ENCODE measurements at regions not wholly inside any gene's neighbourhood (a gene's known extent, or its start where the extent isn't known, plus 50 kb on each side); places are given as distances from the start of the nearest gene placed in this dataset.

DNA sequence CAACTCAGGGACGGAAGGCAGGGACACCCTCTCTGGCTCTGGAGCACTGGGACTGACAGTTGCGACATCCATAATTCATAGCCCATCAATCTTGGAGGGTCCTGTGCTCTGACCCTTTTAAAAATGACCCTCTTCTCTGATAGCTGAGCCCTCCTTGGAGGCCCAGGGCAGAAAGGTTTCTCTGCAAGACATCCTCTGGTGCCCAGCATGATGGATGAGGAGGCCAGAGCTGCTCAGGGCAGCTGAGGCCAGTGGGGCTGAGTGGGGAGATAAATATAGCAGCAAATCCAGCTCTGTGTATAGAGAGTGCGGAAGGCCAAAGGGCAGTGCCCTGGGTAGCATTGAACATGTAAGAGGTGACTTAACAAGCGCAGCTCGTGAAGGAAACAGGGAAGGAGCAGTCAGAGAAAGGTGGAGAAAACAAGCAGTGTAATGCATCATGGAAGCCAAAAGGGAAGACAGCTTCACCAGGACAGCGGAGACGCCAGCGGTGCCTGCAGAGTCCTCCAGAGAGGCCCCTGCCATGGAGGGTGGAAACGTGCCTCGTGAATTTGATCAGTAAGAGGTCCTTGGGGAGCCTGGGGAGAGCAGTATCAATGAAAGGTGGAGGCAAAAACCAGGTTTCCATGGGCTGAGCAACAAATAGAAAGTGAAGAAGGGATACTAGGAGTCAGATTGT lies 50.4 kb upstream of the FMOD start:
- Histone ChIP-seq H3K27ac (no peak overlapping the region), H3K4me3 (no peak overlapping the region), H3K4me1 (peaks cover 0 to 7% (median 0%) of the 10 kb centered on the region in 4 donors), H3K27me3 (no peaks in the 10 kb centered on the region), H3K9me3 (no peaks in the 10 kb centered on the region), H3K36me3 (no peaks in the 10 kb centered on the region)
- no peak for DNase-seq
- no peak for TF ChIP-seq POLR2A (IDR thresholded peaks at IDR 0.05)
- TF ChIP-seq CTCF (IDR thresholded peaks at IDR 0.05): no peak

DNA sequence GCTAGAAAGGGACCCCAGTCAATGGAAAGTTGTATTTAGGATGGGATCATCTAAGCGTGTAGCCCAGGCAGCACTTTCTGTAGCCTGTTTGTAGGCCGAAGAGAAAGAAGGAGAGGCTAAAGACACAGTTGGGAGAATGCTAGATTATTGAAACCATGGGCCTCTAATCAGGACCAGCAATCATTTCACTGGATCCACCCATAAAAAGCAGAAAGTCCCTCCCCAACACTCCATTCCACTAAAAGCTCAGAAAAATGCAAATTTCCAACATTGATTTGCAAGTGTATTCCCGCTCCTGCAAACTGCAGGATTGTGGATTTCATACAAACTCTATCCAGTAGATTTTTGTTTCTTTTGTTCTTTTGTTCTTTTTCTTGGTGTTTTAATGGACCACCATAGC lies 51.2 kb upstream of the FMOD start:
- DNase-seq: no peak
- no peak overlapping the region for H3K4me3 ChIP-seq
- H3K27me3 ChIP-seq: no peaks in the 10 kb centered on the region
- peak overlapping the region in 3 of 4 donors; percentile 22 to 76 (median 50) for H3K27ac ChIP-seq
- TF ChIP-seq POLR2A (IDR thresholded peaks at IDR 0.05) (no peak), CTCF (IDR thresholded peaks at IDR 0.05) (no peak)
- no peaks in the 10 kb centered on the region for H3K9me3 ChIP-seq
- H3K36me3 ChIP-seq: no peaks in the 10 kb centered on the region
- H3K4me1 ChIP-seq: peaks cover 0 to 15% (median 2%) of the 10 kb centered on the region in 4 donors

DNA sequence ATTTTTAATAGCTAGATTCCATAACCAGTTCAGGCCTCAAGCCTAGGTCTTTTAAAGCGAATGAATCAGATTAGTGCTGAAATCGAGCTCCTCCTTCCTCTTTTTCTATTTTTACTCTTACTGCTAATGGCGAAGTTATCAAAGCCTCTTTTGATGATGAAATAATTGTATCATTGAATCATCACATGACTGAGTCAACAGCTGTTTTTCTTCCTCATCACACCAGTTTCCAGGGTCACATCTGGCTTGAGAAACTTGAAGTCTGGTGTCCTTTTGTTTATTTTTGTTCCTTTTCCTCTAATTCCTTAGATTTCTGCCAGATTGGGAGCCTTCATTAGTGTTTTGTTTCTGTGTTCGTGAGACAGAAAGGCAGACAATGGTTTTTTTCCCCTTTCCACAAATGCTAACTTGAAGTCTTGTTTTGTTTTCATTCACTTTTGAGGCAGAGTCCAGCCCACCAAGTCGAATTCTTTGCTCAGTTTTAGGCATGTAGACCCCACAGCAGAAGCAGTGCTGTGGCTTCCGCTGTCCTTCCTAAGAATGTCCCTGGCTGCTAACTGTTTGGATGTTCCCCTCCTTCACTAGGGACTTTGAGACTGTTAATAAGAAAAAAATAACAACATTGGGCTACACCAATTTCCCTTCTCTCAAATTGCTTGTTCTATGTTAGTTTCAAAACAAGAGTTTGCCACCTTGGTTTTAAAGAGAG lies 51.9 kb upstream of the FMOD start:
- no peaks in the 10 kb centered on the region for H3K9me3 ChIP-seq
- TF ChIP-seq CTCF (IDR thresholded peaks at IDR 0.05) (no peak), POLR2A (IDR thresholded peaks at IDR 0.05) (no peak)
- no peaks in the 10 kb centered on the region for H3K36me3 ChIP-seq
- no peak for DNase-seq
- H3K4me1 ChIP-seq: peaks cover 0 to 18% (median 2%) of the 10 kb centered on the region in 4 donors
- no peak overlapping the region for H3K4me3 ChIP-seq
- H3K27ac ChIP-seq: peak overlapping the region; percentile 24 to 76 (median 35)
- H3K27me3 ChIP-seq: no peaks in the 10 kb centered on the region

- Histone ChIP-seq H3K36me3 (no peaks in the 10 kb centered on the region), H3K27me3 (no peaks in the 10 kb centered on the region), H3K9me3 (no peaks in the 10 kb centered on the region), H3K27ac (peak overlapping the region in 3 of 4 donors; percentile 24 to 76 (median 45)), H3K4me1 (peaks cover 0 to 26% (median 4%) of the 10 kb centered on the region in 4 donors), H3K4me3 (no peak overlapping the region)
- no peak for TF ChIP-seq CTCF (IDR thresholded peaks at IDR 0.05)
- TF ChIP-seq POLR2A (IDR thresholded peaks at IDR 0.05): no peak
- DNase-seq: no peak
These were observed 52.7 kb upstream of the FMOD start for GRCh38 chr1:203403586-203403985.

DNA sequence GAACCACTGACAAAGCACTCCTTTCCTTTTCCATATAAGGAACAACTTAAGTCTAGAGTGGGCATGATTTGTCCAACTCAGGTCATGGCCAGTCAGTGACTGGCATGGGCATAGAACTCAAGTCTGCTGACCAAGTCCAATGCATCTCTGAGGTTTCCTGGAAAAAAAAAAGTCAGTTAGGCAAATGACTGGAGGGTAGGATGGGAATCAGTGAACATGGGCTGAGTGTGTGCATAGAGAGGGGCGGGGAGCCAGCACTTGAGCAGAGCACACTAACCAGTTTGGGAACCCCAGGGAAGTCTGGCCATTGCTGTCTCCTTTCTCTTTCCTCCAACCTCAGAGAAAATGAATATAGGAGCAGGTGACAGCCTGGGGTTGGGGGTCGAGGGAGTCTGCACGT lies 53.6 kb upstream of the FMOD start:
- DNase-seq: no peak
- no peak overlapping the region for H3K4me3 ChIP-seq
- H3K4me1 ChIP-seq: peaks cover 0 to 36% (median 7%) of the 10 kb centered on the region in 4 donors
- no peaks in the 10 kb centered on the region for H3K9me3 ChIP-seq
- H3K36me3 ChIP-seq: no peaks in the 10 kb centered on the region
- H3K27me3 ChIP-seq: no peaks in the 10 kb centered on the region
- TF ChIP-seq POLR2A (IDR thresholded peaks at IDR 0.05) (no peak), CTCF (IDR thresholded peaks at IDR 0.05) (no peak)
- H3K27ac ChIP-seq: no peak overlapping the region

All from Peyer's patch (tissue), 4 donors.